Naive thymus-derived CD4-positive, alpha-beta T cell (primary cell): ENCODE measurements at regions not wholly inside any gene's neighbourhood (a gene's known extent, or its start where the extent isn't known, plus 50 kb on each side); places are given as distances from the start of the nearest gene placed in this dataset.
A peak's percentile ranks its signal among the peaks of the same experiment; 100 is the strongest.

Source experiments
- ATAC-seq: fragments of 150-1000 bp; cut with Tn5 transposase; 2 replicates; pipeline ENCODE4 v1.10.0; 2021; ENCODE audit warnings: mild to moderate bottlenecking, moderate library complexity
- CTCF ChIA-PET: fragments of 350-600 bp; sonication (Branson Sonifier 250); formaldehyde crosslinking; loops from one replicate; lab custom pipeline; 2021; ENCODE audit warnings: antibody characterized with exemption; lab: Charles Lee
- POLR2A ChIA-PET: fragments of 350-600 bp; sonication (Branson Sonifier 250); formaldehyde crosslinking; loops from one replicate; lab custom pipeline; 2021; ENCODE audit warnings: antibody characterized with exemption, inconsistent platforms; lab: Charles Lee
- DNase-seq, 9 donors: peaks; one replicate each; pipeline versions ENCODE4 v3.0.0 to v3.0.0-alpha.2; 2020 to 2022; ENCODE audit warnings: mixed read lengths in 1 of 9
- H3K27ac ChIP-seq: one replicate; pipeline ENCODE4 v1.7.0; 2013; ENCODE audit warnings: mild to moderate bottlenecking, low read depth, low read length, moderate library complexity
- H3K27me3 ChIP-seq, 2 donors: one replicate each; pipeline ENCODE4 v1.7.0; 2013; ENCODE audit warnings: low read length in 2 of 2, mild to moderate bottlenecking in 2 of 2, moderate library complexity in 2 of 2; ENCODE audit not compliant: control insufficient read depth in 2 of 2, insufficient read depth in 2 of 2
- H3K36me3 ChIP-seq, 3 experiments: 1 replicate in 2 of 3; 2 replicates in 1 of 3; pipeline ENCODE4 v1.7.0; 2013; ENCODE audit warnings: low read length in 3 of 3, mild to moderate bottlenecking in 3 of 3, moderate library complexity in 1 of 3; ENCODE audit not compliant: insufficient read depth in 3 of 3, control insufficient read depth in 2 of 3
- H3K4me1 ChIP-seq, 2 donors: one replicate each; pipeline ENCODE4 v1.7.0; 2013; ENCODE audit warnings: low read length in 2 of 2, mild to moderate bottlenecking in 2 of 2, moderate library complexity in 1 of 2; ENCODE audit not compliant: control insufficient read depth in 2 of 2, insufficient read depth in 2 of 2
- H3K4me3 ChIP-seq: 2 replicates; pipeline ENCODE4 v1.7.0; 2013; ENCODE audit warnings: mild to moderate bottlenecking, low read length
- H3K9me3 ChIP-seq, 3 experiments: 1 replicate in 2 of 3; 2 replicates in 1 of 3; pipeline ENCODE4 v1.7.0; 2013; ENCODE audit warnings: low read length in 3 of 3; ENCODE audit not compliant: control insufficient read depth in 2 of 3
- H3K27ac Mint-ChIP-seq, 9 donors: one replicate each; pipeline ENCODE4 v1.8.0; 2020 to 2022; ENCODE audit warnings: mixed read lengths in 9 of 9, mild to moderate bottlenecking in 8 of 9, moderate library complexity in 5 of 9, inconsistent platforms in 2 of 9
- H3K27me3 Mint-ChIP-seq, 5 donors: one replicate each; pipeline ENCODE4 v1.8.0; 2021 to 2022; ENCODE audit warnings: mixed read lengths in 5 of 5, mild to moderate bottlenecking in 1 of 5
- H3K36me3 Mint-ChIP-seq, 5 donors: one replicate each; pipeline ENCODE4 v1.8.0; 2020 to 2022; ENCODE audit warnings: mixed read lengths in 5 of 5, mild to moderate bottlenecking in 3 of 5, inconsistent platforms in 1 of 5
- H3K4me1 Mint-ChIP-seq, 7 donors: one replicate each; pipeline ENCODE4 v1.8.0; 2020 to 2022; ENCODE audit warnings: mixed read lengths in 7 of 7, mild to moderate bottlenecking in 3 of 7, inconsistent platforms in 1 of 7
- H3K4me3 Mint-ChIP-seq, 10 donors: one replicate each; pipeline ENCODE4 v1.8.0; 2020 to 2022; ENCODE audit warnings: mild to moderate bottlenecking in 10 of 10, mixed read lengths in 10 of 10, moderate library complexity in 6 of 10, inconsistent platforms in 2 of 10
- H3K9me3 Mint-ChIP-seq, 11 donors: one replicate each; pipeline ENCODE4 v1.8.0; 2020 to 2022; ENCODE audit warnings: mixed read lengths in 11 of 11, mild to moderate bottlenecking in 4 of 11, inconsistent platforms in 1 of 11, moderate library complexity in 1 of 11
- intact Hi-C, 2 donors: fragments of 100-400 bp; cut with micrococcal nuclease; formaldehyde crosslinking; loops; one replicate each; pipeline ENCODE4 v1.15.1; 2023

GRCh38 chr6:3527651-3527977, 70.8 kb upstream of the SLC22A23 start:
- H3K4me3 Mint-ChIP-seq = no peak overlapping the region
- ATAC-seq = no peak
- no peaks in the 10 kb centered on the region for H3K4me1 Mint-ChIP-seq
- peaks cover 0 to 10% (median 3%) of the 10 kb centered on the region in 5 donors for H3K27me3 Mint-ChIP-seq
- H3K4me3 ChIP-seq = no peak overlapping the region
- no peak overlapping the region for H3K27ac Mint-ChIP-seq
- no peak for DNase-seq
- POLR2A ChIA-PET = no interaction called here
- H3K4me1 ChIP-seq = no peaks in the 10 kb centered on the region
- intact Hi-C loops = no loop called here
- H3K27ac ChIP-seq = no peak overlapping the region
- CTCF ChIA-PET = no interaction called here
- no peaks in the 10 kb centered on the region for H3K36me3 ChIP-seq
- no peaks in the 10 kb centered on the region for H3K27me3 ChIP-seq
- no peaks in the 10 kb centered on the region for H3K36me3 Mint-ChIP-seq
- H3K9me3 ChIP-seq = no peaks in the 10 kb centered on the region
- H3K9me3 Mint-ChIP-seq = no peaks in the 10 kb centered on the region

DNA sequence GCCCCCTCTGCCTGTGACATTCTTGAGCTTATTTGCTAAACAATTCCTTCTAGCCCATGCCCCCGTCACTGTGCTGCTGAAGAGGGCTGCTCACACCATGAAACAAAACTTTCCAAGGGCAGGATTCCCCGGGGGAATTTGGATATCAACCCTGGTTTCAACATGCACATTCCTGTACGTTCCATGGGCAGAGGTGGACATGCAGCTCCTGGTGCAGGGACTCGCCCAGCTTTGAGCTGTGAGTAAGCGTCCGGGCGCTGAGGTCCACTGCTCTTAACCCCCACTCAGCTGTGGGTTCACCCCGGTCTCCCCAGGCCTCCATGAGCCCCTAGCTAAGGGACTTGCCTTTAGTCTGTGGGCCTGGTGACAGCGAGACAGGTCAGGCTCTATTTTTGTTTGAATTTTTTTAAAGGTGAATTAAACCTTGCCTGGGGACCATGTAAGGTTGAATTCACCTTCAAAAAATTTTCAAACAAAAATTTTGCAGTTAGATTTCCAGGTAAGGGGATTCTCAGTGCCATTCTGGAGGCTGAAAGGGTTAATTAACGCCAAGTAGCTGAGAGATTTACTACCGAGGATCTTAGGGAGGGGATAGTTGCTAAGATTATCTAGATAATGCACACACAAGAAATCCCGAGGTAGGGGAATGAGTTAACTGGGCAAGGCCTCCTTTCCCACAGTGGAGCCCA, 70.3 kb upstream of the SLC22A23 start:
- CTCF ChIA-PET = no interaction called here
- peaks cover 0 to 10% (median 3%) of the 10 kb centered on the region in 5 donors for H3K27me3 Mint-ChIP-seq
- intact Hi-C loops = no loop called here

DNA sequence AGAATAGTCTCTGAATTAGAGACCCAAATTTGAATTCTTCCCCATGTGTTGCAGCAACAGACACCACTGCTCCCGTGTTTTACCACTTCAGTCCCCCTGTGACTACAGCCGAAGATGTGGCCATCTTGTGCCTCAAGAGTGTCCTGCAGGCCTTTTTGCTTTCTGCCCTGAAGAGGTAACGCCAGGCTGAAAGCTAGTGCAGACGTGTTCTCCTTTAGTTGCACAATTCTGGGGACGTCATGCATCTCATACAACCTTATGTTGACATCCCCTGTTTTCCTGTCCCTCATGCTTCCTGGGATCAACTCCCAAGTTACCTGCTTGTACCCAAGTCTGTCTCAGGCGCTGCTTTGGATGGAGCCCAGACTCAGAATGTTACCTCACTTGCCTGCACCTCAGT, 69.1 kb upstream of the SLC22A23 start:
- Mint-ChIP-seq H3K27ac (no peak overlapping the region), H3K4me1 (no peaks in the 10 kb centered on the region), H3K36me3 (no peaks in the 10 kb centered on the region), H3K4me3 (no peak overlapping the region), H3K27me3 (peaks cover 2 to 13% (median 3%) of the 10 kb centered on the region in 5 donors), H3K9me3 (no peaks in the 10 kb centered on the region)
- H3K27ac ChIP-seq = no peak overlapping the region
- H3K4me3 ChIP-seq = no peak overlapping the region
- intact Hi-C loops = no loop called here
- CTCF ChIA-PET = no interaction called here
- POLR2A ChIA-PET = no interaction called here
- no peaks in the 10 kb centered on the region for H3K9me3 ChIP-seq
- no peaks in the 10 kb centered on the region for H3K27me3 ChIP-seq
- H3K4me1 ChIP-seq = no peaks in the 10 kb centered on the region
- H3K36me3 ChIP-seq = no peaks in the 10 kb centered on the region
- no peak for ATAC-seq
- no peak for DNase-seq

More for the DNA sequence above, 70.3 kb upstream of the SLC22A23 start:
- no peak overlapping the region for H3K4me3 ChIP-seq
- H3K27ac ChIP-seq = no peak overlapping the region
- H3K4me1 ChIP-seq = no peaks in the 10 kb centered on the region
- DNase-seq = no peak
- no peaks in the 10 kb centered on the region for H3K36me3 Mint-ChIP-seq
- POLR2A ChIA-PET = no interaction called here
- H3K9me3 ChIP-seq = no peaks in the 10 kb centered on the region
- no peak overlapping the region for H3K4me3 Mint-ChIP-seq
- no peaks in the 10 kb centered on the region for H3K36me3 ChIP-seq
- no peak overlapping the region for H3K27ac Mint-ChIP-seq
- no peaks in the 10 kb centered on the region for H3K27me3 ChIP-seq
- H3K9me3 Mint-ChIP-seq = no peaks in the 10 kb centered on the region
- no peak for ATAC-seq
- H3K4me1 Mint-ChIP-seq = no peaks in the 10 kb centered on the region

GRCh38 chr6:3524456-3524855, 67.6 kb upstream of the SLC22A23 start:
- Histone ChIP-seq H3K4me3 (no peak overlapping the region), H3K27me3 (no peaks in the 10 kb centered on the region), H3K4me1 (no peaks in the 10 kb centered on the region), H3K27ac (no peak overlapping the region), H3K36me3 (no peaks in the 10 kb centered on the region), H3K9me3 (no peaks in the 10 kb centered on the region)
- Mint-ChIP-seq H3K27me3 (peaks cover 3 to 24% (median 12%) of the 10 kb centered on the region in 5 donors), H3K9me3 (peaks cover 0 to 1% (median 0%) of the 10 kb centered on the region in 11 donors), H3K4me1 (no peaks in the 10 kb centered on the region), H3K27ac (peak overlapping the region in 1 of 9 donors; percentile 4), H3K4me3 (no peak overlapping the region), H3K36me3 (no peaks in the 10 kb centered on the region)
- CTCF ChIA-PET = no interaction called here
- intact Hi-C loops = no loop called here
- POLR2A ChIA-PET = no interaction called here
- ATAC-seq = no peak
- no peak for DNase-seq

- intact Hi-C loops = no loop called here
Measured at GRCh38 chr6:3523966-3524365, 67.1 kb upstream of the SLC22A23 start.

GRCh38 chr6:3523271-3523670, 66.4 kb upstream of the SLC22A23 start:
- Mint-ChIP-seq H3K4me3 (no peak overlapping the region), H3K9me3 (peaks cover 0 to 1% (median 0%) of the 10 kb centered on the region in 11 donors), H3K27ac (no peak overlapping the region), H3K27me3 (peaks cover 3 to 22% (median 14%) of the 10 kb centered on the region in 5 donors), H3K36me3 (no peaks in the 10 kb centered on the region), H3K4me1 (no peaks in the 10 kb centered on the region)
- Histone ChIP-seq H3K4me3 (no peak overlapping the region), H3K36me3 (no peaks in the 10 kb centered on the region), H3K9me3 (no peaks in the 10 kb centered on the region), H3K4me1 (no peaks in the 10 kb centered on the region), H3K27me3 (no peaks in the 10 kb centered on the region), H3K27ac (no peak overlapping the region)
- ChIA-PET CTCF (no interaction called here), POLR2A (no interaction called here)
- intact Hi-C loops = no loop called here
- ATAC-seq (no peak), DNase-seq (no peak)

More at GRCh38 chr6:3523966-3524365, 67.1 kb upstream of the SLC22A23 start:
- ChIA-PET CTCF (interaction anchor here (0.5 kb wide), 1 partner anchor 102 kb away, joined by 3 read pairs; no protein-coding TSS in a partner anchor), POLR2A (no interaction called here)
- Mint-ChIP-seq H3K4me1 (no peaks in the 10 kb centered on the region), H3K27me3 (peaks cover 3 to 20% (median 13%) of the 10 kb centered on the region in 5 donors), H3K4me3 (no peak overlapping the region), H3K9me3 (peaks cover 0 to 1% (median 0%) of the 10 kb centered on the region in 11 donors), H3K36me3 (no peaks in the 10 kb centered on the region), H3K27ac (peak overlapping the region in 1 of 9 donors; percentile 4)
- H3K9me3 ChIP-seq = no peaks in the 10 kb centered on the region
- H3K27me3 ChIP-seq = no peaks in the 10 kb centered on the region
- no peaks in the 10 kb centered on the region for H3K4me1 ChIP-seq
- ATAC-seq = no peak
- no peaks in the 10 kb centered on the region for H3K36me3 ChIP-seq
- DNase-seq = no peak
- H3K4me3 ChIP-seq = no peak overlapping the region
- no peak overlapping the region for H3K27ac ChIP-seq

- Histone ChIP-seq H3K36me3 (no peaks in the 10 kb centered on the region), H3K27ac (no peak overlapping the region), H3K4me3 (no peak overlapping the region), H3K4me1 (no peaks in the 10 kb centered on the region), H3K9me3 (no peaks in the 10 kb centered on the region), H3K27me3 (no peaks in the 10 kb centered on the region)
- Mint-ChIP-seq H3K36me3 (no peaks in the 10 kb centered on the region), H3K27me3 (peaks cover 3 to 26% (median 15%) of the 10 kb centered on the region in 5 donors), H3K4me1 (no peaks in the 10 kb centered on the region), H3K4me3 (no peak overlapping the region), H3K9me3 (peaks cover 0 to 1% (median 0%) of the 10 kb centered on the region in 11 donors), H3K27ac (no peak overlapping the region)
- ATAC-seq (no peak), DNase-seq (no peak)
- ChIA-PET POLR2A (no interaction called here), CTCF (no interaction called here)
- intact Hi-C loops = no loop called here
Measured at GRCh38 chr6:3522561-3523260, 65.9 kb upstream of the SLC22A23 start.
